Gastroesophageal sphincter (tissue), 3 donors: ENCODE measurements at regions not wholly inside any gene's neighbourhood (a gene's known extent, or its start where the extent isn't known, plus 50 kb on each side); places are given as distances from the start of the nearest gene placed in this dataset.

ENCODE experiments used
- EP300 ChIP-seq: sonication (generic); formaldehyde crosslinking; IDR thresholded peaks from one replicate; pipeline ENCODE4 v1.6.1; 2017; ENCODE audit warnings: antibody characterized with exemption, mild to moderate bottlenecking
- POLR2A ChIP-seq, 2 donors: fragments of 450-650 bp; IDR thresholded peaks; one replicate each; pipeline ENCODE4 v1.6.1; 2017; ENCODE audit warnings: antibody characterized with exemption in 2 of 2, mild to moderate bottlenecking in 2 of 2, moderate library complexity in 1 of 2
- POLR2AphosphoS5 ChIP-seq: sonication (generic); formaldehyde crosslinking; IDR thresholded peaks from one replicate; pipeline ENCODE4 v1.6.1; 2017; ENCODE audit warnings: antibody characterized with exemption
- TF ChIP-seq, protein P1 (sequence below), 4 experiments: fragments of 200-600 bp in 2 of 4; fragments of 450-650 bp in 2 of 4; sonication (generic) in 1 of 4; IDR thresholded peaks; one replicate each; pipeline ENCODE4 v1.5.1; 2017 to 2019; ENCODE audit warnings: antibody characterized with exemption in 4 of 4, mild to moderate bottlenecking in 2 of 4, moderate library complexity in 2 of 4

DNA sequence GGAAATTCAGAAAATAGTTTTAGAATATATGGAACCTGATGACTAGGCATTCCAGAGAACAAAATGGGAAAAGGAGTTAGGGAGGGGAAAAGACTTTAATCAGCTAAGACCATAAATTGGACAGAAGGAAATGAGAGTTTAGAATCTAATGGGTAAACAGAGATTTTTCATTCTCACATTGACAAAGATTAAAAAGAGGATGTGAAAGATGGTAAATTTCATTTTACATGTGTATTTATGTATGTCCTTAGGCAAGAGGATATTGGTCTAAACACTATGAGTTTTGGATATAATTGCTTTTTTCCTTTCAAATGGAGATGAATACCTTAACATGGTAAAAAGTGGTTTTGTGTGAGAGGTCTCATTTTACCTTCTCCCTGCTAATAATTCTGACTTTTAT lies 1021.9 kb downstream of the NSUN3 start:
- TF ChIP-seq, protein P1, sequence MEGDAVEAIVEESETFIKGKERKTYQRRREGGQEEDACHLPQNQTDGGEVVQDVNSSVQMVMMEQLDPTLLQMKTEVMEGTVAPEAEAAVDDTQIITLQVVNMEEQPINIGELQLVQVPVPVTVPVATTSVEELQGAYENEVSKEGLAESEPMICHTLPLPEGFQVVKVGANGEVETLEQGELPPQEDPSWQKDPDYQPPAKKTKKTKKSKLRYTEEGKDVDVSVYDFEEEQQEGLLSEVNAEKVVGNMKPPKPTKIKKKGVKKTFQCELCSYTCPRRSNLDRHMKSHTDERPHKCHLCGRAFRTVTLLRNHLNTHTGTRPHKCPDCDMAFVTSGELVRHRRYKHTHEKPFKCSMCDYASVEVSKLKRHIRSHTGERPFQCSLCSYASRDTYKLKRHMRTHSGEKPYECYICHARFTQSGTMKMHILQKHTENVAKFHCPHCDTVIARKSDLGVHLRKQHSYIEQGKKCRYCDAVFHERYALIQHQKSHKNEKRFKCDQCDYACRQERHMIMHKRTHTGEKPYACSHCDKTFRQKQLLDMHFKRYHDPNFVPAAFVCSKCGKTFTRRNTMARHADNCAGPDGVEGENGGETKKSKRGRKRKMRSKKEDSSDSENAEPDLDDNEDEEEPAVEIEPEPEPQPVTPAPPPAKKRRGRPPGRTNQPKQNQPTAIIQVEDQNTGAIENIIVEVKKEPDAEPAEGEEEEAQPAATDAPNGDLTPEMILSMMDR (IDR thresholded peaks at IDR 0.05) = no peak
- TF ChIP-seq POLR2AphosphoS5 (no peak), EP300 (no peak), POLR2A (IDR thresholded peaks at IDR 0.05) (no peak)
